HCT116 (cell line): ENCODE measurements at regions not wholly inside any gene's neighbourhood (a gene's known extent, or its start where the extent isn't known, plus 50 kb on each side); places are given as distances from the start of the nearest gene placed in this dataset.

Experiments used
- ATAC-seq: fragments of 200-7000 bp; cut with Tn5 transposase; 2 replicates; pipeline ENCODE4 v1.9.1; 2020; ENCODE audit warnings: mild to moderate bottlenecking, moderate library complexity
- BruUV-seq: library from RNA; stranded (reverse); fragments of 400-500 nt; replicated peaks from 2 replicates; lab custom pipeline; 2021; lab: Mats Ljungman, UMichigan
- CTCF ChIA-PET: fragments of 300-600 bp; sonication (Branson Sonifier 250); formaldehyde crosslinking; loops from one replicate; lab custom pipeline; 2021; ENCODE audit warnings: antibody characterized with exemption; lab: Charles Lee
- POLR2A ChIA-PET: fragments of 300-600, 350-600 bp; sonication (Branson Sonifier 250); formaldehyde crosslinking; loops from one replicate; lab custom pipeline; 2021; ENCODE audit warnings: antibody characterized with exemption; lab: Charles Lee
- RAD21 ChIA-PET, 2 experiments: fragments of 300-600 bp; sonication (Branson Sonifier 250); formaldehyde crosslinking; loops; one replicate each; lab custom pipeline; 2023; ENCODE audit warnings: low total read pairs in 2 of 2; ENCODE audit not compliant: uncharacterized antibody in 2 of 2, unreplicated experiment in 2 of 2, low non-redundant PET in 1 of 2; lab: Charles Lee
- DNase-seq: peaks from one replicate; pipeline ENCODE4 v3.0.0-alpha.2; 2010; ENCODE audit warnings: low read depth, low spot score
- H2AFZ ChIP-seq: fragments of 200-600 bp; shearing (Covaris generic), sonication (generic); 2 replicates; pipeline ENCODE4 v1.6.1; 2017; ENCODE audit warnings: low read depth, mixed run types, mixed read lengths, antibody characterized with exemption, low read length; ENCODE audit not compliant: poor library complexity, severe bottlenecking
- H3K27ac ChIP-seq: 2 replicates; pipeline ENCODE4 v1.5.1; 2012; ENCODE audit warnings: low read depth, low read length
- H3K27me3 ChIP-seq: fragments of 200-600 bp; sonication (generic); 2 replicates; pipeline ENCODE4 v1.6.1; 2016; ENCODE audit warnings: mixed run types, low read length, mixed read lengths; ENCODE audit not compliant: insufficient read depth
- H3K36me3 ChIP-seq, 2 experiments: fragments of 200-500 bp in 1 of 2; fragments of 200-600 bp in 1 of 2; sonication (Bioruptor generic) in 1 of 2; sonication (generic) in 1 of 2; 2 replicates each; pipeline versions ENCODE4 v1.5.1 to v1.6.1; 2014 to 2016; ENCODE audit warnings: low read length in 2 of 2, inconsistent platforms in 1 of 2, mixed read lengths in 1 of 2, mixed run types in 1 of 2; ENCODE audit not compliant: insufficient read depth in 2 of 2, control insufficient read depth in 1 of 2
- H3K4me1 ChIP-seq, 2 experiments: fragments of 200-600 bp in 1 of 2; sonication (generic) in 1 of 2; 2 replicates each; pipeline versions ENCODE4 v1.5.1 to v1.6.1; 2012 to 2017; ENCODE audit warnings: low read length in 2 of 2, inconsistent platforms in 1 of 2, mild to moderate bottlenecking in 1 of 2, mixed read lengths in 1 of 2, mixed run types in 1 of 2, moderate library complexity in 1 of 2; ENCODE audit not compliant: insufficient read depth in 2 of 2, control insufficient read depth in 1 of 2
- H3K4me2 ChIP-seq: fragments of 200-600 bp; sonication (generic); 2 replicates; pipeline ENCODE4 v1.6.1; 2017; ENCODE audit warnings: mixed run types, low read length, mixed read lengths
- H3K4me3 ChIP-seq, 2 experiments: fragments of 200-600 bp in 1 of 2; sonication (generic) in 1 of 2; replicated peaks in 1 of 2; 2 replicates each; pipeline ENCODE4 v1.5.1; 2011 to 2016; ENCODE audit warnings: low read length in 2 of 2, control low read depth in 1 of 2, low read depth in 1 of 2, mild to moderate bottlenecking in 1 of 2, mixed read lengths in 1 of 2, mixed run types in 1 of 2
- H3K79me2 ChIP-seq: fragments of 200-600 bp; sonication (generic); 2 replicates; pipeline ENCODE4 v1.6.1; 2017; ENCODE audit warnings: mild to moderate bottlenecking, mixed run types, low read length, moderate library complexity, mixed read lengths; ENCODE audit not compliant: insufficient read depth
- H3K9ac ChIP-seq: fragments of 200-600 bp; sonication (generic); 2 replicates; pipeline ENCODE4 v1.6.1; 2016; ENCODE audit warnings: low read length, mixed read lengths
- H3K9me2 ChIP-seq: fragments of 200-600 bp; sonication (generic), shearing (Covaris generic); 2 replicates; pipeline ENCODE4 v1.6.1; 2017; ENCODE audit warnings: mixed run types, mild to moderate bottlenecking, moderate library complexity; ENCODE audit not compliant: insufficient read depth
- H3K9me3 ChIP-seq, 2 experiments: fragments of 200-500 bp in 1 of 2; fragments of 200-600 bp in 1 of 2; sonication (Bioruptor generic) in 1 of 2; sonication (generic) in 1 of 2; 2 replicates each; pipeline ENCODE4 v1.6.1; 2014 to 2017; ENCODE audit warnings: low read length in 2 of 2, mixed read lengths in 2 of 2, inconsistent platforms in 1 of 2, low read depth in 1 of 2, mild to moderate bottlenecking in 1 of 2, mixed run types in 1 of 2, moderate library complexity in 1 of 2; ENCODE audit not compliant: control insufficient read depth in 1 of 2, insufficient read depth in 1 of 2
- H4K20me1 ChIP-seq: fragments of 200-600 bp; sonication (generic), shearing (Covaris generic); 2 replicates; pipeline ENCODE4 v1.6.1; 2017; ENCODE audit warnings: mixed run types, mild to moderate bottlenecking, moderate library complexity; ENCODE audit not compliant: insufficient read depth
- ATF3 ChIP-seq: IDR thresholded peaks from 2 replicates; pipeline ENCODE4 v1.6.1; 2012
- EGR1 ChIP-seq: IDR thresholded peaks from 2 replicates; pipeline ENCODE4 v1.6.1; 2012; ENCODE audit warnings: low read depth
- ELF1 ChIP-seq: IDR thresholded peaks from 2 replicates; pipeline ENCODE4 v1.6.1; 2012; ENCODE audit warnings: low read depth, borderline replicate concordance
- FOSL1 ChIP-seq: IDR thresholded peaks from 2 replicates; pipeline ENCODE4 v1.6.1; 2012; ENCODE audit warnings: low read depth
- JUND ChIP-seq: IDR thresholded peaks from 2 replicates; pipeline ENCODE4 v1.6.1; 2012
- MAX ChIP-seq: IDR thresholded peaks from 2 replicates; pipeline ENCODE4 v1.6.1; 2012
- POLR2A ChIP-seq: IDR thresholded peaks from 2 replicates; pipeline ENCODE4 v1.7.0; 2011; ENCODE audit warnings: borderline replicate concordance; ENCODE audit not compliant: insufficient read depth, insufficient read length; ENCODE audit errors: extremely low read depth
- POLR2AphosphoS5 ChIP-seq: IDR thresholded peaks from 2 replicates; pipeline ENCODE4 v1.6.1; 2011; ENCODE audit warnings: mild to moderate bottlenecking, low read depth, low read length, moderate library complexity
- RAD21 ChIP-seq: IDR thresholded peaks from 2 replicates; pipeline ENCODE4 v1.6.1; 2012; ENCODE audit warnings: low read depth, mild to moderate bottlenecking
- REST ChIP-seq: IDR thresholded peaks from 2 replicates; pipeline ENCODE4 v1.6.1; 2012; ENCODE audit warnings: low read depth
- SP1 ChIP-seq: IDR thresholded peaks from 2 replicates; pipeline ENCODE4 v1.6.1; 2012; ENCODE audit warnings: low read depth
- SRF ChIP-seq: IDR thresholded peaks from 2 replicates; pipeline ENCODE4 v1.6.1; 2012; ENCODE audit warnings: low read depth
- TCF7L2 ChIP-seq: IDR thresholded peaks from 2 replicates; pipeline ENCODE4 v1.7.0; 2011; ENCODE audit warnings: borderline replicate concordance, inconsistent platforms; ENCODE audit not compliant: insufficient read depth, insufficient read length; ENCODE audit errors: extremely low read depth
- YY1 ChIP-seq: IDR thresholded peaks from 2 replicates; pipeline ENCODE4 v1.6.1; 2011; ENCODE audit warnings: low read length, low read depth, moderate library complexity, mild to moderate bottlenecking; ENCODE audit not compliant: insufficient replicate concordance; ENCODE audit errors: extremely low read depth
- ZBTB33 ChIP-seq: IDR thresholded peaks from 2 replicates; pipeline ENCODE4 v1.6.1; 2011; ENCODE audit warnings: mild to moderate bottlenecking, low read length, moderate library complexity; ENCODE audit not compliant: insufficient replicate concordance; ENCODE audit errors: extremely low read depth
- ZFX ChIP-seq: fragments of 450-650 bp; IDR thresholded peaks from 2 replicates; pipeline ENCODE4 v1.6.1; 2017
- ZNF274 ChIP-seq: fragments of 200-500 bp; sonication (Bioruptor generic); IDR thresholded peaks from 2 replicates; pipeline ENCODE4 v1.6.1; 2014; ENCODE audit warnings: mild to moderate bottlenecking, low read depth, low read length, inconsistent platforms
- intact Hi-C: fragments of 100-400 bp; cut with micrococcal nuclease; formaldehyde crosslinking; loops from 2 replicates; pipeline ENCODE4 v1.10.0; 2022

DNA sequence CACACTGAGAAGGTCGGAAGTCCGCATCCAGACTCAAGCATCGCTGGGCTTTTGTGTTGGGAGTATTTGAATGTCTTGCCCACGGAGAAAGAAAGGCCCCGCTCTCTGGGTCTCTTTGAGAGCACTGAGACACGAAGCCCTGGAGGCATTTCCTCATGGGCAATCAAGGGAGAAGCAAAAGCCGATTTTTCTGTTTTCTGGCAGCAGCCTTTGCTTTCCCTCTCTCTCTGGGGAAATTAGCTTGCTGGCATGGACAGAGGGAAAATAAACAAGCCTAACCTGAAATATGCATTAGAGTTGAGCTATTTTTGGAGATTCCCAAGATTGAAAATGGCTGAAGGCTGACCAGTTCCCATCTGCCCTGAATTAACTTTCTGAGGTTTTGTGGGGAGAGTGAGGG, 238.7 kb downstream of the HAPSTR1 start:
- Histone ChIP-seq H3K9ac (no peak overlapping the region), H4K20me1 (no peaks in the 10 kb centered on the region), H3K36me3 (no peaks in the 10 kb centered on the region), H3K9me2 (no peaks in the 10 kb centered on the region), H3K4me2 (no peak overlapping the region), H3K79me2 (no peaks in the 10 kb centered on the region), H2AFZ (no peak overlapping the region), H3K27me3 (peaks cover 39% of the 10 kb centered on the region), H3K27ac (no peak overlapping the region), H3K4me3 (no peak overlapping the region), H3K9me3 (no peaks in the 10 kb centered on the region), H3K4me1 (no peaks in the 10 kb centered on the region)
- RAD21 ChIA-PET, result no interaction called here
- CTCF ChIA-PET, result no interaction called here
- DNase-seq (no peak), ATAC-seq (no peak)
- POLR2A ChIA-PET, result no interaction called here
- no TSS peak for BruUV-seq
- TF ChIP-seq ZFX (no peak), RAD21 (no peak), POLR2A (no peak), ELF1 (no peak), ZNF274 (no peak), ATF3 (no peak), MAX (no peak), TCF7L2 (no peak), YY1 (no peak), JUND (no peak), SP1 (no peak), POLR2AphosphoS5 (no peak), REST (no peak), EGR1 (no peak), FOSL1 (no peak), ZBTB33 (no peak), SRF (no peak)
- intact Hi-C loops, result no loop called here
